HFFc6 (cell line): ENCODE measurements at regions not wholly inside any gene's neighbourhood (a gene's known extent, or its start where the extent isn't known, plus 50 kb on each side); places are given as distances from the start of the nearest gene placed in this dataset.
"Not testable (repeated sequence)": the region's sequence is repeated elsewhere in the genome, so short reads cannot be mapped to it uniquely, and the experiment has no call there.

ENCODE experiments used
- DNase-seq: peaks from one replicate; pipeline ENCODE4 v3.0.0-alpha.2; 2018
- H3K27ac Mint-ChIP-seq: 2 replicates; pipeline ENCODE4 v1.8.0; 2020; ENCODE audit warnings: mild to moderate bottlenecking, mixed read lengths
- H3K27me3 Mint-ChIP-seq: 2 replicates; pipeline ENCODE4 v1.8.0; 2021; ENCODE audit warnings: mild to moderate bottlenecking, moderate library complexity, mixed read lengths; ENCODE audit not compliant: insufficient read depth
- H3K36me3 Mint-ChIP-seq: 2 replicates; pipeline ENCODE4 v1.8.0; 2021; ENCODE audit warnings: low read depth, mixed read lengths
- H3K4me1 Mint-ChIP-seq: 2 replicates; pipeline ENCODE4 v1.8.0; 2020; ENCODE audit warnings: low read depth, mixed read lengths
- H3K4me3 Mint-ChIP-seq: 2 replicates; pipeline ENCODE4 v1.8.0; 2020; ENCODE audit warnings: mild to moderate bottlenecking, moderate library complexity, mixed read lengths
- H3K9me3 Mint-ChIP-seq: 2 replicates; pipeline ENCODE4 v1.8.0; 2020; ENCODE audit warnings: mild to moderate bottlenecking, mixed read lengths
- CTCF ChIP-seq: fragments of 200-600 bp; sonication (generic); IDR thresholded peaks from 2 replicates; pipeline ENCODE4 v1.5.0; 2021; ENCODE audit warnings: antibody characterized with exemption, mild to moderate bottlenecking

- H3K4me1 Mint-ChIP-seq: no peaks in the 10 kb centered on the region
- no peak overlapping the region for H3K27ac Mint-ChIP-seq
- H3K36me3 Mint-ChIP-seq: no peaks in the 10 kb centered on the region
- H3K4me3 Mint-ChIP-seq: no peak overlapping the region
- H3K27me3 Mint-ChIP-seq: no peaks in the 10 kb centered on the region
- TF ChIP-seq CTCF: no peak
- DNase-seq: no peak
- H3K9me3 Mint-ChIP-seq: peaks cover 38% of the 10 kb centered on the region
Observed at GRCh38 chr2:115942800-115943199, 1500.4 kb downstream of the DPP10 start.

- Mint-ChIP-seq H3K4me3 (no peak overlapping the region), H3K27me3 (no peaks in the 10 kb centered on the region), H3K36me3 (no peaks in the 10 kb centered on the region), H3K9me3 (peaks cover 42% of the 10 kb centered on the region), H3K27ac (no peak overlapping the region), H3K4me1 (no peaks in the 10 kb centered on the region)
- TF ChIP-seq CTCF: no peak
- no peak for DNase-seq
Observed at GRCh38 chr2:115946341-115946740, 1503.9 kb downstream of the DPP10 start.

GRCh38 chr2:115946891-115947290 lies 1504.5 kb downstream of the DPP10 start:
- H3K36me3 Mint-ChIP-seq: no peaks in the 10 kb centered on the region
- TF ChIP-seq CTCF: no peak
- no peaks in the 10 kb centered on the region for H3K27me3 Mint-ChIP-seq
- no peak overlapping the region for H3K27ac Mint-ChIP-seq
- no peak overlapping the region for H3K4me3 Mint-ChIP-seq
- peaks cover 38% of the 10 kb centered on the region for H3K9me3 Mint-ChIP-seq
- H3K4me1 Mint-ChIP-seq: no peaks in the 10 kb centered on the region
- no peak for DNase-seq

- H3K4me1 Mint-ChIP-seq: no peaks in the 10 kb centered on the region
- TF ChIP-seq CTCF: no peak
- no peak for DNase-seq
- H3K27me3 Mint-ChIP-seq: no peaks in the 10 kb centered on the region; the same call in 1 of the 2 replicates
- peaks cover 75% of the 10 kb centered on the region for H3K9me3 Mint-ChIP-seq
- H3K27ac Mint-ChIP-seq: no peak overlapping the region
- H3K4me3 Mint-ChIP-seq: no peak overlapping the region
- H3K36me3 Mint-ChIP-seq: no peaks in the 10 kb centered on the region
Observed at GRCh38 chr2:115976916-115977315, 1534.5 kb downstream of the DPP10 start.

GRCh38 chr2:115999039-115999438 lies 1556.6 kb downstream of the DPP10 start:
- TF ChIP-seq CTCF: no peak
- Mint-ChIP-seq H3K4me1 (no peaks in the 10 kb centered on the region), H3K9me3 (peaks cover 56% of the 10 kb centered on the region), H3K4me3 (no peak overlapping the region), H3K27ac (no peak overlapping the region), H3K36me3 (no peaks in the 10 kb centered on the region; the same call in 1 of the 2 replicates), H3K27me3 (peaks cover 1% of the 10 kb centered on the region; the same call in 1 of the 2 replicates)
- no peak for DNase-seq

- no peaks in the 10 kb centered on the region for H3K36me3 Mint-ChIP-seq
- TF ChIP-seq CTCF: no peak
- no peak for DNase-seq
- no peaks in the 10 kb centered on the region for H3K27me3 Mint-ChIP-seq
- H3K4me1 Mint-ChIP-seq: no peaks in the 10 kb centered on the region
- H3K9me3 Mint-ChIP-seq: peaks cover 44% of the 10 kb centered on the region
- no peak overlapping the region for H3K27ac Mint-ChIP-seq
- no peak overlapping the region for H3K4me3 Mint-ChIP-seq
Observed at GRCh38 chr2:116023026-116023425, 1580.6 kb downstream of the DPP10 start.

- H3K9me3 Mint-ChIP-seq: peaks cover 42% of the 10 kb centered on the region
- DNase-seq, H3K4me1 Mint-ChIP-seq, H3K27ac Mint-ChIP-seq, H3K4me3 Mint-ChIP-seq, H3K36me3 Mint-ChIP-seq, H3K27me3 Mint-ChIP-seq: not testable (repeated sequence)
Observed at GRCh38 chr2:116038758-116039157, 1596.3 kb downstream of the DPP10 start.
